ENCODE measurements at regions not wholly inside any gene's neighbourhood (a gene's known extent, or its start where the extent isn't known, plus 50 kb on each side); places are given as distances from the start of the nearest gene placed in this dataset.

DNA sequence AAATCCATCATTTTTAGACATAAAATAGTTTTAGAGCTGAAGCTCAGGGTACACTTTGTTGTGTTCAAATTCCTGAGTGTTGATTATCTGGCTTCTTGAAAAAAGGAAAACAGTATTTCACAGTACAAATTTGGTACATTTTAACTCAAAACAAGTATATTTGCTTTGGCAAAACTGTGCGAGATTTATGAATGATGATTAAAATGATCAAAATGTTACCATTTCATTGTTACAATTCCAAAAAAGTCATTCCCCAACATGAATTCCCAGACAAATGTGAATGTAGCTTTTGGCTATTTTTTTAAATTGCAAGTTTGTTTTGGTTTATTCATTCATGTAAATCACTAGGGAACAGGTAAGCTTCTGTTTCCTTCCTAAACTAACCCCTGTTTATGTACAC, 347.4 kb upstream of the DCBLD2 start:
- TF ChIP-seq CTCF (IDR thresholded peaks at IDR 0.05; ENCODE audit: poor library complexity) (no peak), EZH2 (IDR thresholded peaks at IDR 0.05; ENCODE audit: borderline replicate concordance) (no peak)
